A549 (cell line): ENCODE measurements at regions not wholly inside any gene's neighbourhood (a gene's known extent, or its start where the extent isn't known, plus 50 kb on each side); places are given as distances from the start of the nearest gene placed in this dataset.
A peak's percentile ranks its signal among the peaks of the same experiment; 100 is the strongest.

Source experiments
- ATAC-seq, 2 experiments: fragments of 200-7000 bp in 1 of 2; fragments of >200 bp in 1 of 2; cut with Nextera tagmentation in 1 of 2; cut with Tn5 transposase in 1 of 2; 3 replicates each; pipeline versions ENCODE4 v1.8.0 to v1.9.1; 2018 to 2020; ENCODE audit warnings: mild to moderate bottlenecking in 1 of 2, moderate library complexity in 1 of 2
- CTCF ChIA-PET: fragments of 300-600 bp; sonication (Branson Sonifier 250); formaldehyde crosslinking; extraction: SDS; loops from one replicate; lab custom pipeline; 2021; ENCODE audit warnings: antibody characterized with exemption, inconsistent platforms; lab: Yijun Ruan, JAX
- POLR2A ChIA-PET: fragments of 350-600 bp; formaldehyde crosslinking; extraction: SDS; loops from one replicate; lab custom pipeline; 2021; ENCODE audit warnings: antibody characterized with exemption, inconsistent platforms; lab: Yijun Ruan, JAX
- DNase-seq, 2 experiments: peaks; one replicate each; pipeline versions ENCODE4 v3.0.0 to v3.0.0-alpha.2; 2011 to 2016; ENCODE audit warnings: low read depth in 1 of 2, low spot score in 1 of 2
- FAIRE-seq: peaks from 2 replicates; lab custom pipeline; 2011; peaks lifted over from hg19 to GRCh38; lab: Jason Lieb, UNC
- H3K27ac ChIP-seq, 2 experiments: fragments of >200 bp; sonication (Bioruptor Twin); formaldehyde crosslinking; 3 replicates each; pipeline ENCODE4 v1.5.1; 2016 to 2017
- H3K4me1 ChIP-seq: fragments of >200 bp; sonication (Bioruptor Twin); formaldehyde crosslinking; 3 replicates; pipeline ENCODE4 v1.6.1; 2016
- H3K4me2 ChIP-seq: fragments of >200 bp; sonication (Bioruptor Twin); formaldehyde crosslinking; 3 replicates; pipeline ENCODE4 v1.6.1; 2016
- H3K4me3 ChIP-seq: fragments of >200 bp; sonication (Bioruptor Twin); formaldehyde crosslinking; 3 replicates; pipeline ENCODE4 v1.5.1; 2016
- H3K9me3 ChIP-seq: fragments of >200 bp; sonication (Bioruptor Twin); formaldehyde crosslinking; 3 replicates; pipeline ENCODE4 v1.6.1; 2016
- ATOH8 ChIP-seq: fragments of 250-450 bp; sonication (Bioruptor Pico); IDR thresholded peaks from 2 replicates; pipeline ENCODE4 v1.5.0; 2020; ENCODE audit warnings: low read depth, mild to moderate bottlenecking, moderate library complexity
- CHD4 ChIP-seq: fragments of 200-600 bp; sonication (generic); IDR thresholded peaks from 2 replicates; pipeline ENCODE4 v1.6.1; 2016; ENCODE audit warnings: antibody characterized with exemption, mild to moderate bottlenecking, borderline replicate concordance
- ELK1 ChIP-seq: fragments of 150-350 bp; IDR thresholded peaks from 2 replicates; pipeline ENCODE4 v1.6.1; 2014; ENCODE audit warnings: low read depth, mild to moderate bottlenecking, low read length
- EP300 ChIP-seq, 2 experiments: fragments of >200 bp; sonication (Bioruptor Twin); formaldehyde crosslinking; IDR thresholded peaks; 2 replicates in 1 of 2; 3 replicates in 1 of 2; pipeline ENCODE4 v1.6.1; 2016 to 2017
- FOSB ChIP-seq: fragments of 250-450 bp; sonication (Bioruptor Pico); IDR thresholded peaks from 2 replicates; pipeline ENCODE4 v1.5.0; 2020; ENCODE audit warnings: mild to moderate bottlenecking, moderate library complexity
- FOXS1 ChIP-seq: fragments of 250-450 bp; sonication (Bioruptor Pico); IDR thresholded peaks from 2 replicates; pipeline ENCODE4 v1.5.0; 2020; ENCODE audit warnings: mild to moderate bottlenecking, moderate library complexity
- KDM1A ChIP-seq: fragments of 200-600 bp; sonication (generic); IDR thresholded peaks from 2 replicates; pipeline ENCODE4 v1.6.1; 2016; ENCODE audit warnings: low read depth, mild to moderate bottlenecking
- KDM5A ChIP-seq: fragments of 200-600 bp; sonication (generic); IDR thresholded peaks from 2 replicates; pipeline ENCODE4 v1.6.1; 2016; ENCODE audit warnings: antibody characterized with exemption, mild to moderate bottlenecking
- MAFK ChIP-seq: fragments of 450-650 bp; IDR thresholded peaks from 2 replicates; pipeline ENCODE4 v1.6.1; 2014; ENCODE audit not compliant: partially characterized antibody
- MYC ChIP-seq: IDR thresholded peaks from 2 replicates; pipeline ENCODE4 v1.6.1; 2012; ENCODE audit warnings: mild to moderate bottlenecking, inconsistent platforms, low read length, improper control_type of control experiment, borderline replicate concordance
- NPAS2 ChIP-seq: fragments of 250-450 bp; sonication (Bioruptor Pico); IDR thresholded peaks from 2 replicates; pipeline ENCODE4 v1.8.0; 2022; ENCODE audit warnings: mild to moderate bottlenecking, moderate library complexity, borderline replicate concordance
- NR3C1 ChIP-seq: fragments of >200 bp; sonication (Bioruptor Twin); formaldehyde crosslinking; IDR thresholded peaks from 3 replicates; pipeline ENCODE4 v1.6.1; 2017
- PBX3 ChIP-seq: IDR thresholded peaks from 2 replicates; pipeline ENCODE4 v1.6.1; 2012
- POLR2A ChIP-seq: IDR thresholded peaks from 2 replicates; pipeline ENCODE4 v1.6.1; 2012; ENCODE audit warnings: mild to moderate bottlenecking, low read length
- POLR2AphosphoS2 ChIP-seq: conservative IDR thresholded peaks from 2 replicates; pipeline ENCODE4 v1.6.1; 2012; ENCODE audit warnings: low read length, improper control_type of control experiment, inconsistent platforms
- RAD21 ChIP-seq, 2 experiments: fragments of >200 bp in 1 of 2; sonication (Bioruptor Twin) in 1 of 2; formaldehyde crosslinking in 1 of 2; IDR thresholded peaks in 1 of 2; conservative IDR thresholded peaks in 1 of 2; 2 replicates in 1 of 2; 3 replicates in 1 of 2; pipeline ENCODE4 v1.6.1; 2012 to 2018; ENCODE audit warnings: inconsistent platforms in 1 of 2
- TFCP2L1 ChIP-seq: fragments of 250-450 bp; sonication (Bioruptor Pico); IDR thresholded peaks from 2 replicates; pipeline ENCODE4 v1.5.0; 2021; ENCODE audit warnings: mild to moderate bottlenecking
- USF2 ChIP-seq: fragments of 450-650 bp; IDR thresholded peaks from 2 replicates; pipeline ENCODE4 v1.6.1; 2014; ENCODE audit warnings: antibody characterized with exemption
- ZC3H11A ChIP-seq: fragments of 450-650 bp; IDR thresholded peaks from 2 replicates; pipeline ENCODE4 v1.6.1; 2014; ENCODE audit warnings: antibody characterized with exemption, mild to moderate bottlenecking
- WGBS: methylation state at CpG from one replicate; pipeline ENCODE4 v1.1.6; 2017; ENCODE audit errors: missing lambda C conversion rate; 5-methylcytosine and 5-hydroxymethylcytosine counted together

GRCh38 chr10:29723726-29724125 is 89.0 kb upstream of the SVIL start:
- no peak for FAIRE-seq
- Histone ChIP-seq H3K9me3 (peaks cover 18% of the 10 kb centered on the region; the same call in 2 of the 3 replicates), H3K4me2 (no peak overlapping the region), H3K4me3 (no peak overlapping the region), H3K4me1 (no peaks in the 10 kb centered on the region), H3K27ac (no peak overlapping the region)
- no peak for TF ChIP-seq NPAS2 (CRISPR knock-in tag)
- TF ChIP-seq MAFK = peak; percentile 54
- ChIA-PET CTCF (interaction anchor here (0.6 to 1.1 kb wide), 2 partner anchors 188 to 280 kb away, joined by 3 to 5 read pairs; no protein-coding TSS in a partner anchor), POLR2A (no interaction called here)
- DNase-seq = no peak
- 89% methylated on average over 2 of the region's 2 CpGs for WGBS
- ATAC-seq = no peak

GRCh38 chr10:29722777-29723176 is 88.0 kb upstream of the SVIL start:
- Histone ChIP-seq H3K4me1 (no peaks in the 10 kb centered on the region), H3K27ac (no peak overlapping the region), H3K4me3 (no peak overlapping the region), H3K9me3 (peaks cover 18% of the 10 kb centered on the region; the same call in 2 of the 3 replicates), H3K4me2 (no peak overlapping the region)
- DNase-seq (no peak), FAIRE-seq (no peak), ATAC-seq (no peak)
- TF ChIP-seq FOSB (CRISPR knock-in tag) = no peak
- no peak for TF ChIP-seq TFCP2L1 (CRISPR knock-in tag)
- TF ChIP-seq CHD4 = no peak
- TF ChIP-seq PBX3 = no peak
- TF ChIP-seq NR3C1 = no peak
- TF ChIP-seq KDM1A = 0 out of 2 replicates have a peak, but pooled peaks have one; percentile 58
- no peak for TF ChIP-seq ATOH8 (CRISPR knock-in tag)
- TF ChIP-seq POLR2A = no peak
- CTCF ChIA-PET = no interaction called here
- POLR2A ChIA-PET = interaction anchor here (1.2 kb wide), 1 partner anchor 63 kb away, joined by 3 read pairs; no protein-coding TSS in a partner anchor
- 77% methylated on average over 4 of the region's 4 CpGs for whole genome bisulfite sequencing

- ChIA-PET POLR2A (no interaction called here), CTCF (interaction anchor here (0.8 to 3.2 kb wide), 5 partner anchors 8 to 138 kb away, joined by 3 to 11 read pairs (median 4); no protein-coding TSS in a partner anchor)
- ATAC-seq (no peak), FAIRE-seq (peak; percentile 36), DNase-seq (no peak)
- Histone ChIP-seq H3K27ac (no peak overlapping the region), H3K4me2 (no peak overlapping the region), H3K9me3 (peaks cover 18% of the 10 kb centered on the region; the same call in 2 of the 3 replicates), H3K4me1 (peaks cover 4% of the 10 kb centered on the region), H3K4me3 (no peak overlapping the region)
- TF ChIP-seq ELK1 (no peak), RAD21 (conservative IDR thresholded peaks at IDR 0.05 in 1 of 2, IDR thresholded peaks at IDR 0.05 in 1 of 2) (no peak), USF2 (no peak), ZC3H11A (no peak), FOXS1 (no peak), MYC (no peak), NPAS2 (CRISPR knock-in tag) (no peak), POLR2AphosphoS2 (no peak), EP300 (IDR thresholded peaks at IDR 0.05) (no peak), KDM5A (no peak), ATOH8 (CRISPR knock-in tag) (no peak)
These were observed 85.4 kb upstream of the SVIL start for GRCh38 chr10:29720149-29720548.
